AG04449 (cell line): ENCODE measurements at regions not wholly inside any gene's neighbourhood (a gene's known extent, or its start where the extent isn't known, plus 50 kb on each side); places are given as distances from the start of the nearest gene placed in this dataset.

Source experiments
- CTCF ChIA-PET: fragments of 350-600 bp; formaldehyde crosslinking; extraction: SDS; loops from one replicate; lab custom pipeline; 2021; ENCODE audit warnings: antibody characterized with exemption; lab: Yijun Ruan, JAX
- POLR2A ChIA-PET: fragments of 400-600, 350-600 bp; formaldehyde crosslinking; extraction: SDS; loops from one replicate; lab custom pipeline; 2020; ENCODE audit warnings: antibody characterized with exemption, inconsistent platforms; lab: Yijun Ruan, JAX
- DNase-seq: peaks from one replicate; pipeline ENCODE4 v3.0.0-alpha.2; 2010; ENCODE audit warnings: low read depth, low spot score
- H3K4me3 ChIP-seq: 2 replicates; pipeline ENCODE4 v1.5.1; 2011; ENCODE audit warnings: low read depth, mild to moderate bottlenecking, control low read depth, low read length
- CTCF ChIP-seq: IDR thresholded peaks from one replicate; pipeline ENCODE4 v1.5.1; 2011; ENCODE audit warnings: mild to moderate bottlenecking, moderate library complexity, low read length, control low read depth, inconsistent platforms; ENCODE audit not compliant: insufficient read depth; ENCODE audit errors: missing control alignments

GRCh38 chr4:77220828-77221613 lies 64.0 kb downstream of the CCNG2 start:
- no peak for TF ChIP-seq CTCF
- no peak overlapping the region for H3K4me3 ChIP-seq
- no peak for DNase-seq
- CTCF ChIA-PET = interaction anchor here (1.9 to 2.9 kb wide), 2 partner anchors 17 to 18 kb away, joined by 8 to 10 read pairs; no protein-coding TSS in a partner anchor
- POLR2A ChIA-PET = no interaction called here

- ChIA-PET CTCF (interaction anchor here (1.4 to 3.9 kb wide), 2 partner anchors 15 to 21 kb away, joined by 4 to 19 read pairs; no protein-coding TSS in a partner anchor), POLR2A (no interaction called here)
These were observed 68.0 kb downstream of the CCNG2 start for GRCh38 chr4:77225022-77225421.

GRCh38 chr4:77226939-77227705 lies 70.1 kb downstream of the CCNG2 start:
- H3K4me3 ChIP-seq = no peak overlapping the region
- TF ChIP-seq CTCF = no peak
- ChIA-PET POLR2A (no interaction called here), CTCF (interaction anchor here (1.3 to 3.9 kb wide), 3 partner anchors 13 to 139 kb away, joined by 3 to 19 read pairs (median 3); no protein-coding TSS in a partner anchor)
- DNase-seq = no peak

More at GRCh38 chr4:77225022-77225421, 68.0 kb downstream of the CCNG2 start:
- TF ChIP-seq CTCF = no peak
- H3K4me3 ChIP-seq = no peak overlapping the region
- no peak for DNase-seq

- ChIA-PET CTCF (interaction anchor here (1.5 to 1.9 kb wide), 2 partner anchors 10 to 12 kb away, joined by 5 to 8 read pairs; no protein-coding TSS in a partner anchor), POLR2A (no interaction called here)
- DNase-seq = no peak
- TF ChIP-seq CTCF = no peak
- no peak overlapping the region for H3K4me3 ChIP-seq
These were observed 72.4 kb downstream of the CCNG2 start for GRCh38 chr4:77229433-77229832.

GRCh38 chr4:77232653-77233052 lies 75.6 kb downstream of the CCNG2 start:
- H3K4me3 ChIP-seq = no peak overlapping the region
- ChIA-PET CTCF (no interaction called here), POLR2A (no interaction called here)
- no peak for DNase-seq
- no peak for TF ChIP-seq CTCF

GRCh38 chr4:77235289-77235854 lies 78.4 kb downstream of the CCNG2 start:
- CTCF ChIA-PET = no interaction called here
- no peak overlapping the region for H3K4me3 ChIP-seq
- no peak for DNase-seq
- TF ChIP-seq CTCF = no peak
- POLR2A ChIA-PET = no interaction called here
